RWPE2 (cell line): ENCODE measurements at regions not wholly inside any gene's neighbourhood (a gene's known extent, or its start where the extent isn't known, plus 50 kb on each side); places are given as distances from the start of the nearest gene placed in this dataset.
"Not testable (repeated sequence)": the region's sequence is repeated elsewhere in the genome, so short reads cannot be mapped to it uniquely, and the experiment has no call there.

Source experiments
- ATAC-seq: fragments of 200-7000 bp; cut with Tn5 transposase; 3 replicates; pipeline ENCODE4 v1.9.1; 2021; ENCODE audit warnings: low read depth
- DNase-seq: peaks from one replicate; pipeline ENCODE4 v3.0.0-alpha.2; 2020; ENCODE audit warnings: low spot score
- H3K27ac ChIP-seq: fragments of 450-650 bp; 2 replicates; pipeline ENCODE4 v1.5.1; 2017; ENCODE audit warnings: mild to moderate bottlenecking; ENCODE audit not compliant: poor library complexity, severe bottlenecking
- H3K27me3 ChIP-seq: fragments of 250-450 bp; sonication (Bioruptor Pico); 2 replicates; pipeline ENCODE4 v1.5.1; 2021; ENCODE audit warnings: mild to moderate bottlenecking, moderate library complexity; ENCODE audit not compliant: insufficient read depth, poor library complexity, severe bottlenecking
- H3K36me3 ChIP-seq: fragments of 250-450 bp; sonication (Bioruptor Pico); 2 replicates; pipeline ENCODE4 v1.5.1; 2020; ENCODE audit warnings: low read depth, mild to moderate bottlenecking, moderate library complexity
- H3K4me1 ChIP-seq: fragments of 250-450 bp; sonication (Bioruptor Pico); 2 replicates; pipeline ENCODE4 v1.5.1; 2021; ENCODE audit warnings: mild to moderate bottlenecking, moderate library complexity; ENCODE audit not compliant: insufficient read depth, poor library complexity, severe bottlenecking
- H3K4me3 ChIP-seq: fragments of 250-450 bp; sonication (Bioruptor Pico); 2 replicates; pipeline ENCODE4 v1.5.1; 2021; ENCODE audit warnings: mild to moderate bottlenecking, moderate library complexity; ENCODE audit not compliant: severe bottlenecking
- H3K9me3 ChIP-seq: fragments of 250-450 bp; sonication (Bioruptor Pico); 2 replicates; pipeline ENCODE4 v1.5.1; 2021; ENCODE audit warnings: mild to moderate bottlenecking, moderate library complexity; ENCODE audit not compliant: severe bottlenecking
- TF ChIP-seq, protein P1 (sequence below): fragments of 450-650 bp; IDR thresholded peaks from one replicate; pipeline ENCODE4 v1.5.1; 2017; ENCODE audit warnings: mild to moderate bottlenecking, moderate library complexity; ENCODE audit not compliant: poor library complexity, severe bottlenecking

DNA sequence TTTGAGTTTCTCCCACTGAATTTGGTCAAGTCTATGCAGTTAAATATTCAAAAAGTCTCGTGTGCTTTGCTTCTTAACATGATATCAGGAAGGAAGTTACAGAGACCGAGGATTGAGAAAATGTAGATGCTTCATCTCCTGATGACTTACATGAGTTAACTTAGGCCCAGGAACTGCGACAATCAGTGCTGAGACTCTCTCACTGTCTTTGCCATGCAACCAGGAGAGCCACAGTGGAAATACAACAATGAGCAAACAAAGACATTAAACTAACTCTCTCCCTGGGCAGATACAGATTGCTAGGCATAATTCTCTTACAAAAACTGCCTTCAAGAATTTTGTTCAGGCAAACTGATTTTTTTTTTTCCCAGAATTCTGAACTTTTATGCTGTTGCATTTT lies 440.6 kb upstream of the EPHA7 start:
- Histone ChIP-seq H3K4me3 (no peak overlapping the region), H3K27me3 (no peaks in the 10 kb centered on the region), H3K27ac (no peak overlapping the region), H3K9me3 (no peaks in the 10 kb centered on the region), H3K36me3 (no peaks in the 10 kb centered on the region), H3K4me1 (no peaks in the 10 kb centered on the region)
- no peak for ATAC-seq
- no peak for DNase-seq
- TF ChIP-seq, protein P1, sequence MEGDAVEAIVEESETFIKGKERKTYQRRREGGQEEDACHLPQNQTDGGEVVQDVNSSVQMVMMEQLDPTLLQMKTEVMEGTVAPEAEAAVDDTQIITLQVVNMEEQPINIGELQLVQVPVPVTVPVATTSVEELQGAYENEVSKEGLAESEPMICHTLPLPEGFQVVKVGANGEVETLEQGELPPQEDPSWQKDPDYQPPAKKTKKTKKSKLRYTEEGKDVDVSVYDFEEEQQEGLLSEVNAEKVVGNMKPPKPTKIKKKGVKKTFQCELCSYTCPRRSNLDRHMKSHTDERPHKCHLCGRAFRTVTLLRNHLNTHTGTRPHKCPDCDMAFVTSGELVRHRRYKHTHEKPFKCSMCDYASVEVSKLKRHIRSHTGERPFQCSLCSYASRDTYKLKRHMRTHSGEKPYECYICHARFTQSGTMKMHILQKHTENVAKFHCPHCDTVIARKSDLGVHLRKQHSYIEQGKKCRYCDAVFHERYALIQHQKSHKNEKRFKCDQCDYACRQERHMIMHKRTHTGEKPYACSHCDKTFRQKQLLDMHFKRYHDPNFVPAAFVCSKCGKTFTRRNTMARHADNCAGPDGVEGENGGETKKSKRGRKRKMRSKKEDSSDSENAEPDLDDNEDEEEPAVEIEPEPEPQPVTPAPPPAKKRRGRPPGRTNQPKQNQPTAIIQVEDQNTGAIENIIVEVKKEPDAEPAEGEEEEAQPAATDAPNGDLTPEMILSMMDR = no peak

DNA sequence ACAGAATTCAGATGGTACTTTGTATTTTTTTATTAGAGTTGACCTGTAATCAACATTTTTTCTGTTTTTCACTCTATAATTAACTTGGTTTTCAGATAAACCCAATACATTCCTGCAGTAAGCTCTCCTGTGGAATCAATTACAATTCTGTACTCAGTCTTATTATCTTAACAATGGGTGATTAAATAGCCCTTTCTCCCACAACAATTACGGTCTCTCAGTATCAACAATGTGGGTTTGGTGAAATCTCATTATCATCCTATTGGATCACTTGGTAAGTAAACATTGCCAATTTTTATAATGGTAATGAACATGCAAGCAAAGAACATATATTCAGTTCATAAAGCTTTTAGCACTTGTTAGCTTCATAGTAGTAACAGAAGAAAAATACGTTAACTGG lies 438.9 kb upstream of the EPHA7 start:
- no peak overlapping the region for H3K27ac ChIP-seq
- ATAC-seq (no peak), DNase-seq (no peak)
- TF ChIP-seq, protein P1 = no peak
- no peak overlapping the region for H3K4me3 ChIP-seq
- no peaks in the 10 kb centered on the region for H3K27me3 ChIP-seq
- no peaks in the 10 kb centered on the region for H3K36me3 ChIP-seq
- H3K4me1 ChIP-seq = no peaks in the 10 kb centered on the region
- no peaks in the 10 kb centered on the region for H3K9me3 ChIP-seq

GRCh38 chr6:93849857-93850256 lies 430.5 kb upstream of the EPHA7 start:
- ATAC-seq = no peak
- no peak for DNase-seq
- H3K27me3 ChIP-seq = no peaks in the 10 kb centered on the region
- H3K36me3 ChIP-seq = no peaks in the 10 kb centered on the region
- H3K4me3 ChIP-seq = no peak overlapping the region
- no peak overlapping the region for H3K27ac ChIP-seq
- H3K9me3 ChIP-seq = no peaks in the 10 kb centered on the region
- TF ChIP-seq, protein P1 = no peak
- no peaks in the 10 kb centered on the region for H3K4me1 ChIP-seq

- TF ChIP-seq, protein P1 = no peak
- ATAC-seq = no peak
- Histone ChIP-seq H3K27me3 (no peaks in the 10 kb centered on the region), H3K36me3 (no peaks in the 10 kb centered on the region), H3K27ac (no peak overlapping the region), H3K4me1 (no peaks in the 10 kb centered on the region), H3K9me3 (no peaks in the 10 kb centered on the region), H3K4me3 (no peak overlapping the region)
- DNase-seq = no peak
These were observed 428.8 kb upstream of the EPHA7 start for GRCh38 chr6:93848031-93848742.

DNA sequence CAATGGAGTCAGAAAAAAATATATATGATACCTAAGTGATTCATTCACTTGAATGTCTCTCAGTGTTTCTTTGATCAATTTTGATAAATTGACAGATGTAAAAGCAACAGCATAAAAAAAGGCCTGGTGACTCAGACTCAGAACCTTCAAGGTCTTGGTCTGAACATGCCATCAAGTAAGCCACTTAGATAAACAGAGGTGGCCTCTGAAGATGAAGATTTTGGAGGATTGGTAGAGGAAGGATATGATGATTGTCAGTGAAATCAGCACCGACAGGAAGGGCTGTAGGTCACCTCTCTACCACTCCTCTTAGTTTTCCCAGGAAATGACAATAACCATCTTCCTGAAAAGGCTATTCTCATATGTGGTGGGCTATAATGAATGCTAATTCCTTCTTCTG lies 422.8 kb upstream of the EPHA7 start:
- no peak overlapping the region for H3K4me3 ChIP-seq
- H3K9me3 ChIP-seq = no peaks in the 10 kb centered on the region
- no peaks in the 10 kb centered on the region for H3K36me3 ChIP-seq
- TF ChIP-seq, protein P1 = no peak
- no peaks in the 10 kb centered on the region for H3K27me3 ChIP-seq
- no peaks in the 10 kb centered on the region for H3K4me1 ChIP-seq
- ATAC-seq (no peak), DNase-seq (no peak)
- H3K27ac ChIP-seq = no peak overlapping the region

DNA sequence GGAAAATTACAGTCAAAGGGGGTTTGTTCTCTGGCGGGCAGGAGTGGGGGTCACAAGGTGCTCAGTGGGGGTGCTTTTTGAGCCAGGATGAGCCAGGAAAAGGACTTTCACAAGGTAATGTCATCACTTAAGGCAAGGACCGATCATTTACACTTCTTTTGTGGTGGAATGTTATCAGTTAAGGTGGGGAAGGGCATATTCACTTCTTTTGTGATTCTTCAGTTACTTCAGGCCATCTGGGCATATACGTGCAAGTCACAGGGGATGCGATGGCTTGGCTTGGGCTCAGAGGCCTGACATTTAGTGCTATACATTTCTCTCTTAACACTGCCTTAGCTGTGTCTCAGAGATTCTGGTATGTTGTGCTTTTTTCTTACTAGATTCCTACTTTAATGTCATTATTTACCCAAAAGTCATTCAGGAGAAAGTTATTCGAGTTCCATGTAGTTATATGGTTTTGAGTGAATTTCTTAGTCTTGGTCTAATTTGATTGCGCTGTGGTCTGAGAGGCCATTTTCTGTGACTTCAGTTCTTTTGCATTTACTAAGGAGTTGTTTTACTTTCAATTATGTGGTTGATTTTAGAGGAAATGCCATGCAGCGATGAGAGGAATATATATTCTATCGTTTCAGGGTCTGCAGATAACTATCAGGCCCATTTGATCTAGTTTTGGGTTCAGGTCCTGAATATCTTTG lies 416.2 kb upstream of the EPHA7 start:
- H3K9me3 ChIP-seq, DNase-seq, H3K4me1 ChIP-seq, ATAC-seq, H3K27ac ChIP-seq, H3K27me3 ChIP-seq, H3K4me3 ChIP-seq, H3K36me3 ChIP-seq: not testable (repeated sequence)

DNA sequence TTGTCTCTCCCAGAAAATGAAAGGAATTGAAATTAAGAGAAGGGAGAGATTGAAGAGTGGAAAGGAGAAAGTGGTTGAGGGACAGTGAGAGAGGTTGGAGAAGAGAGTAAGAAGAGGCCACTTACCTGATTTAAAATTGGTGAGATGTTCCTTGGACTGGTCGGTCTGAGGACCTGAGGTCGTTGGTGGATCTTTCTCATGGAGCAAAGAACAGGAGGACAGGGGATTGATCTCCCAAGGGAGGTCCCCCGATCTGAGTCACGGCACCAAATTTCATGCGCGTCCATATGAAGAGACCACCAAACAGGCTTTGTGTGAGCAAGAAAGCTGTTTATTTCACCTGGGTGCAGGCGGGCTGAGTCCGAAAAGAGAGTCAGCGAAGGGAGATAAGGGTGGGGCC lies 415.7 kb upstream of the EPHA7 start:
- H3K27ac ChIP-seq, DNase-seq, ATAC-seq, H3K4me3 ChIP-seq, H3K4me1 ChIP-seq, H3K9me3 ChIP-seq, H3K36me3 ChIP-seq, H3K27me3 ChIP-seq: not testable (repeated sequence)
